CD14-positive monocyte (primary cell): ENCODE measurements at regions not wholly inside any gene's neighbourhood (a gene's known extent, or its start where the extent isn't known, plus 50 kb on each side); places are given as distances from the start of the nearest gene placed in this dataset.

ENCODE experiments used
- DNase-seq, 3 donors: peaks; one replicate each; pipeline ENCODE4 v3.0.0-alpha.2; 2011 to 2022
- H2AFZ ChIP-seq: 2 replicates; pipeline ENCODE4 v1.6.0; 2012; ENCODE audit warnings: mild to moderate bottlenecking, low read depth, low read length, inconsistent platforms; ENCODE audit not compliant: insufficient read depth, poor library complexity, severe bottlenecking
- H3K27ac ChIP-seq, 2 donors: 1 replicate in 1 of 2; 2 replicates in 1 of 2; pipeline ENCODE4 v1.5.1; 2012 to 2013; ENCODE audit warnings: low read length in 2 of 2, control low read depth in 1 of 2, inconsistent platforms in 1 of 2, low read depth in 1 of 2, mild to moderate bottlenecking in 1 of 2
- H3K27me3 ChIP-seq, 2 donors: one replicate each; pipeline versions ENCODE4 v1.6.0 to v1.6.1; 2011 to 2013; ENCODE audit warnings: low read length in 2 of 2; ENCODE audit not compliant: control insufficient read depth in 2 of 2, insufficient read depth in 2 of 2
- H3K36me3 ChIP-seq, 2 donors: replicated peaks in 1 of 2; 1 replicate in 1 of 2; 2 replicates in 1 of 2; pipeline versions ENCODE4 v1.5.1 to v1.6.1; 2012 to 2013; ENCODE audit warnings: low read length in 2 of 2, control low read depth in 1 of 2, inconsistent platforms in 1 of 2, mild to moderate bottlenecking in 1 of 2; ENCODE audit not compliant: insufficient read depth in 2 of 2, control insufficient read depth in 1 of 2
- H3K4me1 ChIP-seq, 2 donors: 1 replicate in 1 of 2; 2 replicates in 1 of 2; pipeline versions ENCODE4 v1.5.1 to v1.6.1; 2012 to 2013; ENCODE audit warnings: low read length in 2 of 2, control low read depth in 1 of 2, inconsistent platforms in 1 of 2, mild to moderate bottlenecking in 1 of 2, moderate library complexity in 1 of 2; ENCODE audit not compliant: insufficient read depth in 2 of 2, control insufficient read depth in 1 of 2
- H3K4me2 ChIP-seq: replicated peaks from 2 replicates; pipeline ENCODE3; 2012; ENCODE audit warnings: low read length, moderate library complexity, mild to moderate bottlenecking; ENCODE audit not compliant: poor library complexity, severe bottlenecking; ENCODE audit errors: extremely low read depth
- H3K4me3 ChIP-seq, 3 experiments: fragments of 200-600 bp in 1 of 3; sonication (generic) in 1 of 3; replicated peaks in 1 of 3; 1 replicate in 2 of 3; 2 replicates in 1 of 3; pipeline ENCODE4 v1.5.1; 2011 to 2013; ENCODE audit warnings: low read length in 3 of 3, mild to moderate bottlenecking in 3 of 3, control low read depth in 2 of 3, low read depth in 2 of 3, inconsistent platforms in 1 of 3, moderate library complexity in 1 of 3
- H3K79me2 ChIP-seq: 2 replicates; pipeline ENCODE4 v1.6.0; 2012; ENCODE audit warnings: mild to moderate bottlenecking, control low read depth, inconsistent platforms, low read length, moderate library complexity; ENCODE audit not compliant: insufficient read depth
- H3K9ac ChIP-seq: 2 replicates; pipeline ENCODE4 v1.6.0; 2017; ENCODE audit warnings: low read length, mild to moderate bottlenecking; ENCODE audit not compliant: insufficient read depth, poor library complexity, severe bottlenecking
- H3K9me3 ChIP-seq, 2 donors: replicated peaks in 1 of 2; 1 replicate in 1 of 2; 2 replicates in 1 of 2; pipeline versions ENCODE4 v1.5.1 to v1.6.1; 2012 to 2013; ENCODE audit warnings: low read length in 2 of 2, control low read depth in 1 of 2; ENCODE audit not compliant: control insufficient read depth in 1 of 2, insufficient read depth in 1 of 2
- H4K20me1 ChIP-seq: 2 replicates; pipeline ENCODE4 v1.6.0; 2012; ENCODE audit warnings: mild to moderate bottlenecking, low read length, control low read depth, moderate library complexity; ENCODE audit not compliant: insufficient read depth
- H3K27ac Mint-ChIP-seq, 7 donors: one replicate each; pipeline ENCODE4 v1.8.0; 2020; ENCODE audit warnings: mild to moderate bottlenecking in 7 of 7, mixed read lengths in 7 of 7, moderate library complexity in 6 of 7, inconsistent platforms in 2 of 7
- H3K27me3 Mint-ChIP-seq, 3 donors: one replicate each; pipeline ENCODE4 v1.8.0; 2021 to 2022; ENCODE audit warnings: low read depth in 3 of 3, mild to moderate bottlenecking in 3 of 3, mixed read lengths in 3 of 3, moderate library complexity in 3 of 3, inconsistent platforms in 1 of 3
- H3K36me3 Mint-ChIP-seq, 2 donors: one replicate each; pipeline ENCODE4 v1.8.0; 2020; ENCODE audit warnings: mixed read lengths in 2 of 2, inconsistent platforms in 1 of 2, mild to moderate bottlenecking in 1 of 2
- H3K4me1 Mint-ChIP-seq: one replicate; pipeline ENCODE4 v1.8.0; 2020; ENCODE audit warnings: mild to moderate bottlenecking, mixed read lengths
- H3K4me3 Mint-ChIP-seq, 2 donors: one replicate each; pipeline ENCODE4 v1.8.0; 2020; ENCODE audit warnings: mild to moderate bottlenecking in 2 of 2, mixed read lengths in 2 of 2, moderate library complexity in 1 of 2
- H3K9me3 Mint-ChIP-seq, 7 donors: one replicate each; pipeline ENCODE4 v1.8.0; 2020 to 2022; ENCODE audit warnings: mixed read lengths in 7 of 7, mild to moderate bottlenecking in 6 of 7, moderate library complexity in 6 of 7, inconsistent platforms in 2 of 7
- WGBS: methylation state at CpG from one replicate; pipeline ENCODE4 v1.1.5; 2013; ENCODE audit warnings: missing lambda C conversion rate; ENCODE audit not compliant: insufficient coverage; 5-methylcytosine and 5-hydroxymethylcytosine counted together
- intact Hi-C, 2 donors: fragments of 100-400 bp; cut with micrococcal nuclease; formaldehyde crosslinking; loops; one replicate each; pipeline versions ENCODE4 v1.15.0 to v1.15.1; 2023
- TF ChIP-seq, protein P1 (sequence below): fragments of 200-600 bp; IDR thresholded peaks from one replicate; pipeline ENCODE4 v1.8.0; 2022; ENCODE audit warnings: antibody characterized with exemption, mild to moderate bottlenecking

DNA sequence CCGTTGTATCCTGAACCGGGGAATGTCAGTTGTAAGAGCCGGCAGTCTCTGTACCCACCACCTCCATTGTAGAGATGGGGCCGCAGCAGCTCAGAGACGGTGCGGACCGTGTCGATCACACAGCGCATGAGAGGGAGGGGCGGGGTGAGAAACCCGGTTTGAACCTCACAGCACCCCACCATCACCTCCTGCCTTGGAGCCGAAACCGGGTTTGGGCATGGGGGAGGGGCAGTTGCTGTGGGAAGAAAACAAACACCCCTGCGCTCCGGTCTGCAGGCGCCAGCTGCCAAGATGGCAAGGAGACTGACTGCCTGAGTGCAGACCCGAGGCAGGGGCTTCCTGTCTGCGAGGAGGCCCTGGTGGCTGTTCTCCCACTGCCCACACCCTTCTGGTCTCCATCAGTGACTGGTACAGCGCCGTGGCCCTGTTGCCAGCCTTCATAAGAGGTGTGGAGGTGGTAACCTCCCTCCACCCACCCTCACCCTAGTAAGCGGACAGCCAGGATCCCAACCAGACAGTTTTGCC lies 69.2 kb upstream of the SSBP3 start:
- H3K27me3 ChIP-seq = peaks cover 24 to 39% of the 10 kb centered on the region in 2 donors
- no peaks in the 10 kb centered on the region for H3K9me3 ChIP-seq
- Mint-ChIP-seq H3K27me3 (peaks cover 36 to 46% (median 41%) of the 10 kb centered on the region in 3 donors), H3K36me3 (peaks cover 6 to 13% of the 10 kb centered on the region in 2 donors), H3K4me1 (peaks cover 44% of the 10 kb centered on the region), H3K4me3 (peak overlapping the region in 1 of 2 donors; percentile 78), H3K9me3 (peaks cover 0 to 14% (median 2%) of the 10 kb centered on the region in 7 donors), H3K27ac (no peak overlapping the region)
- H4K20me1 ChIP-seq = no peaks in the 10 kb centered on the region
- no peak for DNase-seq
- no peak overlapping the region for H3K4me3 ChIP-seq
- H3K27ac ChIP-seq = no peak overlapping the region
- no peaks in the 10 kb centered on the region for H3K79me2 ChIP-seq
- no peaks in the 10 kb centered on the region for H3K36me3 ChIP-seq
- TF ChIP-seq, protein P1, sequence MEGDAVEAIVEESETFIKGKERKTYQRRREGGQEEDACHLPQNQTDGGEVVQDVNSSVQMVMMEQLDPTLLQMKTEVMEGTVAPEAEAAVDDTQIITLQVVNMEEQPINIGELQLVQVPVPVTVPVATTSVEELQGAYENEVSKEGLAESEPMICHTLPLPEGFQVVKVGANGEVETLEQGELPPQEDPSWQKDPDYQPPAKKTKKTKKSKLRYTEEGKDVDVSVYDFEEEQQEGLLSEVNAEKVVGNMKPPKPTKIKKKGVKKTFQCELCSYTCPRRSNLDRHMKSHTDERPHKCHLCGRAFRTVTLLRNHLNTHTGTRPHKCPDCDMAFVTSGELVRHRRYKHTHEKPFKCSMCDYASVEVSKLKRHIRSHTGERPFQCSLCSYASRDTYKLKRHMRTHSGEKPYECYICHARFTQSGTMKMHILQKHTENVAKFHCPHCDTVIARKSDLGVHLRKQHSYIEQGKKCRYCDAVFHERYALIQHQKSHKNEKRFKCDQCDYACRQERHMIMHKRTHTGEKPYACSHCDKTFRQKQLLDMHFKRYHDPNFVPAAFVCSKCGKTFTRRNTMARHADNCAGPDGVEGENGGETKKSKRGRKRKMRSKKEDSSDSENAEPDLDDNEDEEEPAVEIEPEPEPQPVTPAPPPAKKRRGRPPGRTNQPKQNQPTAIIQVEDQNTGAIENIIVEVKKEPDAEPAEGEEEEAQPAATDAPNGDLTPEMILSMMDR = no peak
- peaks cover 25 to 48% of the 10 kb centered on the region in 2 donors for H3K4me1 ChIP-seq
- 0% methylated on average over 3 of the region's 21 CpGs for WGBS
- intact Hi-C loops = no loop called here
- peak overlapping the region; percentile 20 for H3K4me2 ChIP-seq
- no peak overlapping the region for H3K9ac ChIP-seq
- H2AFZ ChIP-seq = peak overlapping the region; percentile 17

GRCh38 chr1:54474310-54475251 lies 68.4 kb upstream of the SSBP3 start:
- no peaks in the 10 kb centered on the region for H3K36me3 ChIP-seq
- H3K4me1 ChIP-seq = peaks cover 21 to 41% of the 10 kb centered on the region in 2 donors
- peak overlapping the region in 1 of 2 donors; percentile 84 for H3K4me3 Mint-ChIP-seq
- H4K20me1 ChIP-seq = no peaks in the 10 kb centered on the region
- H3K36me3 Mint-ChIP-seq = peaks cover 6 to 13% of the 10 kb centered on the region in 2 donors
- no peak overlapping the region for H3K27ac Mint-ChIP-seq
- peak overlapping the region; percentile 20 for H3K4me2 ChIP-seq
- H3K27ac ChIP-seq = no peak overlapping the region
- peaks cover 36% of the 10 kb centered on the region for H3K4me1 Mint-ChIP-seq
- H3K79me2 ChIP-seq = no peaks in the 10 kb centered on the region
- WGBS = 1% methylated on average over 16 of the region's 47 CpGs
- peaks cover 24 to 39% of the 10 kb centered on the region in 2 donors for H3K27me3 ChIP-seq
- H3K4me3 ChIP-seq = no peak overlapping the region
- TF ChIP-seq, protein P1 = no peak
- H3K27me3 Mint-ChIP-seq = peaks cover 36 to 46% (median 40%) of the 10 kb centered on the region in 3 donors
- no peaks in the 10 kb centered on the region for H3K9me3 ChIP-seq
- intact Hi-C loops = no loop called here
- DNase-seq = no peak
- no peak overlapping the region for H3K9ac ChIP-seq
- H3K9me3 Mint-ChIP-seq = peaks cover under 1 to 14% (median 4%) of the 10 kb centered on the region in 7 donors
- no peak overlapping the region for H2AFZ ChIP-seq
